22Rv1 (cell line): ENCODE measurements at regions not wholly inside any gene's neighbourhood (a gene's known extent, or its start where the extent isn't known, plus 50 kb on each side); places are given as distances from the start of the nearest gene placed in this dataset.
"Not testable (repeated sequence)": the region's sequence is repeated elsewhere in the genome, so short reads cannot be mapped to it uniquely, and the experiment has no call there.

ENCODE experiments used
- H3K27ac ChIP-seq: fragments of 450-650 bp; 2 replicates; pipeline ENCODE4 v1.5.1; 2017
- ZFX ChIP-seq: fragments of 450-650 bp; IDR thresholded peaks from 2 replicates; pipeline ENCODE4 v1.6.1; 2017; ENCODE audit warnings: antibody characterized with exemption, borderline replicate concordance
- TF ChIP-seq, protein P1 (sequence below): fragments of 450-650 bp; IDR thresholded peaks from 2 replicates; pipeline ENCODE4 v1.5.1; 2017; ENCODE audit warnings: mild to moderate bottlenecking

DNA sequence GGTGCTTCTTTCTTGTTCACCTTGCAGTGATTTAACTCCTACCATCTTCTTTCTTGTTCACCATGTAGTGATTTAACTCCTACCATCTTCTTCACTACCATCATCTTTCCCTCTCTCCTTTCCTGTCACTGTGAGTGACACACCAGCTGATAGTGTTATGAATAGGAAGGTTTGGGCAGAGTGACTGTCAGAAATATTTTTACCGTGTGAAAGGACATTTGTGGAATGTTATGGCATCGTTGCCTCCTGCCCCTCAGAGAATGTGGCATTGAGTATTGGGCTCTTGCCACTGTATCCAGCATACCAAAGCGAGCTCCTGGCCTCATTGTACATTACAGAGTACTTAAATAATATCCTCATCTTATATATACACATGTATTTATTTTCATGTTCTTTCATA, 90.8 kb upstream of the AMOT start:
- H3K27ac ChIP-seq: no peak overlapping the region
- TF ChIP-seq, protein P1, sequence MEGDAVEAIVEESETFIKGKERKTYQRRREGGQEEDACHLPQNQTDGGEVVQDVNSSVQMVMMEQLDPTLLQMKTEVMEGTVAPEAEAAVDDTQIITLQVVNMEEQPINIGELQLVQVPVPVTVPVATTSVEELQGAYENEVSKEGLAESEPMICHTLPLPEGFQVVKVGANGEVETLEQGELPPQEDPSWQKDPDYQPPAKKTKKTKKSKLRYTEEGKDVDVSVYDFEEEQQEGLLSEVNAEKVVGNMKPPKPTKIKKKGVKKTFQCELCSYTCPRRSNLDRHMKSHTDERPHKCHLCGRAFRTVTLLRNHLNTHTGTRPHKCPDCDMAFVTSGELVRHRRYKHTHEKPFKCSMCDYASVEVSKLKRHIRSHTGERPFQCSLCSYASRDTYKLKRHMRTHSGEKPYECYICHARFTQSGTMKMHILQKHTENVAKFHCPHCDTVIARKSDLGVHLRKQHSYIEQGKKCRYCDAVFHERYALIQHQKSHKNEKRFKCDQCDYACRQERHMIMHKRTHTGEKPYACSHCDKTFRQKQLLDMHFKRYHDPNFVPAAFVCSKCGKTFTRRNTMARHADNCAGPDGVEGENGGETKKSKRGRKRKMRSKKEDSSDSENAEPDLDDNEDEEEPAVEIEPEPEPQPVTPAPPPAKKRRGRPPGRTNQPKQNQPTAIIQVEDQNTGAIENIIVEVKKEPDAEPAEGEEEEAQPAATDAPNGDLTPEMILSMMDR: no peak
- no peak for TF ChIP-seq ZFX

DNA sequence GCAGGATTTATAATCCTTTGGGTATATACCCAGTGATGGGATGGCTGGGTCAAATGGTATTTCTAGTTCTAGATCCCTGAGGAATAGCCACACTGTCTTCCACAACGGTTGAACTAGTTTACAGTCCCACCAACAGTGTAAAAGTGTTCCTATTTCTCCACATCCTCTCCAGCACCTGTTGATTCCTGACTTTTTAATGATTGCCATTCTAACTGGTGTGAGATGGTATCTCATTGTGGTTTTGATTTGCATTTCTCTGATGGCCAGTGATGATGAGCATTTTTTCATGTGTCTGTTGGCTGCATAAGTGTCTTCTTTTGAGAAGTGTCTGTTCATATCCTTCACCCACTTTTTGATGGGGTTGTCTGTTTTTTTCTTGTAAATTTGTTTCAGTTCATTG, 82.8 kb upstream of the AMOT start:
- H3K27ac ChIP-seq: not testable (repeated sequence)

DNA sequence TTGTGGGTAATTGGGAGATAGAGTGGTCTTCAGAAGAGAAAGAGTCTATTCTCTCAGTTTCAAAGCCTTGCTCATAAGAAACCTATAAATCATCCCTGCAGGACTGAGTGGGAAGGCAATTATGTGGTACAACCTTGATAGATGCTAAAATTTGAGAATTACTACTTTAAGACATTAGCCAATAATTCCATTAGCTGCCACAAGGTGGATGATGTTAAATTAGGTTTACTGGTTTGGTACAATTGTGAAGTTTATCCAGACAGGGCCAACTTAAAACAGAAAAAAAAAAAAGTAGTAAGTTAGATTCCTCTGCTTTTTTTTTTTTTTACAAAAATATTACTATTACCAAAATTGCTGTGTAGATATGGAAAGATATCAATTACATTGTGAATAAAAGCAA, 73.2 kb upstream of the AMOT start:
- H3K27ac ChIP-seq: no peak overlapping the region
- no peak for TF ChIP-seq ZFX
- TF ChIP-seq, protein P1: no peak

DNA sequence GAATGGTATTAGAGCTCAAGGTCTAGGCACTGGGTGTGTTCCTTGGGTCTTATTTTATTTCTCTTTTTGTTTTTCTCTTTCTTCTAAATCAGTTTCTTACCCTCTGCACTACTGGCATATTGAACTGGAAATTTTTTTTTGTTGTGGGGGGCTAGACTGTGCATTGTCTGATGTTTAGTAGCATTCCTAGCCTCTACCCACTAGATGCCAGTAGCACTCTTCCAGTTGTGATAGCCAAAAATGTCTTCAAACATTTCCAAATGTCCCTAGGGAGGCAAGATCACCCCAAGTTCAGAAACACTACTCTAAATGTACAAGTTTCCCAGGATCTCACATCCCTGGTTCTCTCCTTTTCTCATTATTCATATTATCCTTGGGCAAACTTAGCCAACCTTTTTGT, 69.8 kb upstream of the AMOT start:
- TF ChIP-seq, protein P1: no peak
- no peak for TF ChIP-seq ZFX
- no peak overlapping the region for H3K27ac ChIP-seq

DNA sequence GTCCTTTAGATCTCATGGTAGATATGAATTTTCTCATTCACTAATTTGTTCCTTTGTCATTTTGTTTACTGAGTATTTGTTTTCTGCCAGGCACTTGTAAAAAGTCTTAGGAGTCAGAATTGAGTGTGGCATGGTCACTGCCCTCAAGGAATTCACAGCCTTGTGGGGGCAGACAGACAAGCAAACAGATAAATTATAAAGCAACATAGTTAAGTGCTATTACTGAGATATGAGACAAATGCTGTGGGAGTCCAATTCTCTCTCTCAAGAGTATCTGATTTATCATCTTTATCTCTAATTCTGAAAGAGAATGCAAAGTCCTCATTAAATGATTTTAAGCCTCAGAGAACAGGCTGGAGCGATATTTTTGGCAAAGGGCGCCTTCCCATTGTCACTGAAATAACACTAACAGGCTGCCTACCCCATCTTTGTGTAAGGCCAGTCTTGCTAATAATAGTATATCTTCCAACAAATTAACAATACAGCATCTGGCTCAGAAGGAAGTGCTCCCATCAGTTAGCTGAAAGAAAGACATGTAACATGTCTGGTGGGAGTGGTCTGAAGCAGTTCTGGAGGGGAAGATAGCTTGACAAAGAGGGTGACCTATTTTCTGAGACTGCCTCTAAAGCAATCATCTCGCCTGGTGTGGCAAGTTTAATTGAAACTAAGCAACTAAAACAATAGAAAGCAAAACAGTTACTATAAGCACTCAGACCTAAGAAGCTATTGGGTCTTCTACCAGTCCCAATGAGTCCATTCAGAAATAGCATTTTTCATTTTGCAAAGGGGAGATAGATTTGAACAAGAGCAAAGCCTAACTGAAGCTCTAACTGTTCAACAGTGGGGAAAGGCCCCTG, 61.5 kb upstream of the AMOT start:
- no peak overlapping the region for H3K27ac ChIP-seq
- TF ChIP-seq, protein P1: no peak
- TF ChIP-seq ZFX: no peak

DNA sequence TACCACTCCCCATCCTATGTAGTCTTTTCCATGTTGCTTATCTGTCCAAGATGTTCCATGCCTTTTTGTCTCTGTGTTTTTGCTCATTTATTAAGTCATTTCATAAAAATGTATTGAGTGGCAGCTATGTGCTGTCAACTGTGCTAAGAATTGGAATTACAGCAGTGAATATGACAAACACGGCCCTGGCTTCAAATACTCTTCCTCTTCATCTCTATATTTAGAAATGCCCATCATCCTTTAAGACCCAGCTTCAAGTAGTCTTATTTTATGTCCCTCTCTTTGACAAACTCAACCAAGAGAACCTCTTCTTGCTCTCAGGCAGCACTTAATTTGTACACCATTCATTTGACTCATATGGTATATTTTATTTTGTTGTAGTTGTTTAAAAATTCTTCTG, 55.4 kb upstream of the AMOT start:
- no peak for TF ChIP-seq ZFX
- TF ChIP-seq, protein P1: no peak
- no peak overlapping the region for H3K27ac ChIP-seq
